Hepatic stellate cell (primary cell): ENCODE measurements at regions not wholly inside any gene's neighbourhood (a gene's known extent, or its start where the extent isn't known, plus 50 kb on each side); places are given as distances from the start of the nearest gene placed in this dataset.
"Not testable (repeated sequence)": the region's sequence is repeated elsewhere in the genome, so short reads cannot be mapped to it uniquely, and the experiment has no call there.

ENCODE experiments used
- DNase-seq: peaks from one replicate; pipeline ENCODE4 v3.0.0; 2011; ENCODE audit warnings: low spot score

GRCh38 chr20:1845163-1845523, 50.1 kb upstream of the SIRPA start:
- no peak for DNase-seq

GRCh38 chr20:1844325-1845162, 50.7 kb upstream of the SIRPA start:
- no peak for DNase-seq

- no peak for DNase-seq
These were observed 52.9 kb upstream of the SIRPA start for GRCh38 chr20:1842281-1842680.

GRCh38 chr20:1841554-1842140, 53.6 kb upstream of the SIRPA start:
- DNase-seq = no peak

- no peak for DNase-seq
These were observed 54.2 kb upstream of the SIRPA start for GRCh38 chr20:1840817-1841553.

GRCh38 chr20:1839376-1840317, 55.6 kb upstream of the SIRPA start:
- DNase-seq = not testable (repeated sequence)

- no peak for DNase-seq
These were observed 56.5 kb upstream of the SIRPA start for GRCh38 chr20:1838556-1839279.

GRCh38 chr20:1835186-1836035, 59.8 kb upstream of the SIRPA start:
- DNase-seq = no peak

GRCh38 chr20:1833728-1834726, 61.2 kb upstream of the SIRPA start:
- DNase-seq = no peak

GRCh38 chr20:1833216-1833615, 62.0 kb upstream of the SIRPA start:
- no peak for DNase-seq

- no peak for DNase-seq
These were observed 62.6 kb upstream of the SIRPA start for GRCh38 chr20:1832634-1833033.

GRCh38 chr20:1831606-1832005, 63.6 kb upstream of the SIRPA start:
- no peak for DNase-seq

- no peak for DNase-seq
These were observed 64.1 kb upstream of the SIRPA start for GRCh38 chr20:1831096-1831495.

- DNase-seq = peak; percentile 97
These were observed 65.0 kb upstream of the SIRPA start for GRCh38 chr20:1830240-1830639.

GRCh38 chr20:1829531-1829930, 65.7 kb upstream of the SIRPA start:
- no peak for DNase-seq

- no peak for DNase-seq
These were observed 66.4 kb upstream of the SIRPA start for GRCh38 chr20:1828786-1829131.

GRCh38 chr20:1827974-1828785, 67.0 kb upstream of the SIRPA start:
- DNase-seq = no peak

- DNase-seq = no peak
These were observed 67.7 kb upstream of the SIRPA start for GRCh38 chr20:1827510-1827973.
